ENCODE measurements at regions not wholly inside any gene's neighbourhood (a gene's known extent, or its start where the extent isn't known, plus 50 kb on each side); places are given as distances from the start of the nearest gene placed in this dataset.
"Not testable (repeated sequence)": the region's sequence is repeated elsewhere in the genome, so short reads cannot be mapped to it uniquely, and the experiment has no call there.

DNA sequence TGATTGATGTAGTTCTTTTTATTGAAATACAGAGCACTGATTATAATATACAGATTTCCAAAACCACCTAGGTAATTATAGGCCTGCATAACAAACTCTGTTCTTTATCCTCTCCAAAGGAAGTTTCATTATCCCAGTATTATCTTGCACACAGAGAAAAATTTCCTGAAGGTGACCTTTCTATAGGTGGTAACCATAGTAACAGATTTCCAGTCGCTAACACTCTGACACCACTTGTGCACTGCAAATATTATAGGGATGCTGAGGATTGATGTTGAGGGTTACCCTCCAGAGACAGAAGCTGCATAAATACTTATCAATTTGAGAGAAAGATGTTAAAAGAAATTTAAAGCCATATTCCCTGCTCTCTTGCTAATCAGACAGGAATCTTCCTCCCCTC lies 274.5 kb upstream of the NRSN1 start:
- Histone ChIP-seq H3K4me3 (no peak overlapping the region), H3K9me3 (ENCODE audit: control insufficient read depth in 4 of 4, insufficient read depth in 3 of 4, low read length in 3 of 4) (peaks cover 0 to 3% (median 0%) of the 10 kb centered on the region in 4 donors), H3K27ac (ENCODE audit: low read depth in 1 of 2, low read length in 1 of 2) (no peak overlapping the region), H3K27me3 (ENCODE audit: control insufficient read depth in 3 of 3, insufficient read depth in 3 of 3, low read length in 2 of 3) (no peaks in the 10 kb centered on the region), H3K4me1 (ENCODE audit: control insufficient read depth in 5 of 5, insufficient read depth in 5 of 5, low read length in 5 of 5) (no peaks in the 10 kb centered on the region), H3K36me3 (ENCODE audit: control insufficient read depth in 4 of 4, insufficient read depth in 4 of 4, low read length in 4 of 4) (no peaks in the 10 kb centered on the region), H3K9ac (ENCODE audit: insufficient read depth in 1 of 2, low read length in 2 of 2) (no peak overlapping the region)
- ATAC-seq (ENCODE audit: insufficient read depth, low FRiP score) (no peak), DNase-seq (no peak)
- no peak for TF ChIP-seq CTCF (IDR thresholded peaks at IDR 0.05; ENCODE audit: control extremely low read depth, extremely low read depth)
- 52 to 61% methylated on average over 1 of the region's 1 CpG for WGBS, 2 donors

DNA sequence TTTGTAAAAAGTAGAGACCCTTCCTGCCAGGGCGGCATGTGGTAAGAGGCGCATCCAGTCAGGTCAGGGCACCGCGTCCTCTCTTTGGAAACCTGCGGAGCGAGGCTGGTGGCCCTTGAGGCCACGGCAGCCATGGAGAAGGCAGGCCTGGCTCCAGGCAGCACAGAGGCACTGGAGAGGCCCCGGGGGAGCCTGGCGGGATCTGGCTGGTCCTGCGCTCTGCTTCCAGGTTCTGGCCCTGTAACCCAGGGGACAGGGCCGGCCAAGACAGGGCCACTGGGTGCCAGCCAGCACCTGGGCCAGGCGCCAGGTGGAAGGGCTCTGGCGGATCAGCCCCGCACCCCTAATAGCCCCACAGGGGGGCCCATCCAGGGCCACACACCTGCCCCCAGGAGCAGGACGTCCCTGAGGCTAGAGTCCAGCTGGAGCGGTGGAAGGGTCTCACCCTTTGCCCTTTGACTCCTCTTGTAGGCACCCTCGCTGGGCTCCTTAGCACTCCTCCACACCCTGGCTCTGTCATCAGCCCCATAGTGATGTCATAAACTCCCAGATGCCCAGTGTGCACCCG lies 272.4 kb upstream of the NRSN1 start:
- DNase-seq; H3K9ac ChIP-seq (ENCODE audit: insufficient read depth in 1 of 2, low read length in 2 of 2); H3K9me3 ChIP-seq (ENCODE audit: control insufficient read depth in 4 of 4, insufficient read depth in 3 of 4, low read length in 3 of 4); H3K27me3 ChIP-seq (ENCODE audit: control insufficient read depth in 3 of 3, insufficient read depth in 3 of 3, low read length in 2 of 3); H3K36me3 ChIP-seq (ENCODE audit: control insufficient read depth in 4 of 4, insufficient read depth in 4 of 4, low read length in 4 of 4); ATAC-seq (ENCODE audit: insufficient read depth, low FRiP score); H3K27ac ChIP-seq (ENCODE audit: low read depth in 1 of 2, low read length in 1 of 2); H3K4me1 ChIP-seq (ENCODE audit: control insufficient read depth in 5 of 5, insufficient read depth in 5 of 5, low read length in 5 of 5); H3K4me3 ChIP-seq: not testable (repeated sequence)
- 96 to 99% methylated on average over 15 to 17 of the region's 18 CpGs for WGBS, 2 donors

- H3K36me3 ChIP-seq (ENCODE audit: control insufficient read depth in 4 of 4, insufficient read depth in 4 of 4, low read length in 4 of 4); ATAC-seq (ENCODE audit: insufficient read depth, low FRiP score); H3K9me3 ChIP-seq (ENCODE audit: control insufficient read depth in 4 of 4, insufficient read depth in 3 of 4, low read length in 3 of 4); H3K4me3 ChIP-seq; DNase-seq; H3K9ac ChIP-seq (ENCODE audit: insufficient read depth in 1 of 2, low read length in 2 of 2); H3K27ac ChIP-seq (ENCODE audit: low read depth in 1 of 2, low read length in 1 of 2); H3K27me3 ChIP-seq (ENCODE audit: control insufficient read depth in 3 of 3, insufficient read depth in 3 of 3, low read length in 2 of 3); H3K4me1 ChIP-seq (ENCODE audit: control insufficient read depth in 5 of 5, insufficient read depth in 5 of 5, low read length in 5 of 5): not testable (repeated sequence)
- 96 to 97% methylated on average over 21 to 22 of the region's 22 CpGs for WGBS, 2 donors
Observed at GRCh38 chr6:23854154-23854553, 271.9 kb upstream of the NRSN1 start.

GRCh38 chr6:23855497-23856116 lies 270.4 kb upstream of the NRSN1 start:
- TF ChIP-seq CTCF (IDR thresholded peaks at IDR 0.05; ENCODE audit: control extremely low read depth, extremely low read depth) = no peak
- DNase-seq (no peak), ATAC-seq (ENCODE audit: insufficient read depth, low FRiP score) (no peak)
- WGBS, 2 donors = 92% methylated on average over 19 to 23 of the region's 23 CpGs
- Histone ChIP-seq H3K4me1 (ENCODE audit: control insufficient read depth in 5 of 5, insufficient read depth in 5 of 5, low read length in 5 of 5) (no peaks in the 10 kb centered on the region), H3K4me3 (no peak overlapping the region), H3K27me3 (ENCODE audit: control insufficient read depth in 3 of 3, insufficient read depth in 3 of 3, low read length in 2 of 3) (no peaks in the 10 kb centered on the region), H3K9me3 (ENCODE audit: control insufficient read depth in 4 of 4, insufficient read depth in 3 of 4, low read length in 3 of 4) (peaks cover 0 to 3% (median 0%) of the 10 kb centered on the region in 4 donors), H3K36me3 (ENCODE audit: control insufficient read depth in 4 of 4, insufficient read depth in 4 of 4, low read length in 4 of 4) (no peaks in the 10 kb centered on the region), H3K27ac (ENCODE audit: low read depth in 1 of 2, low read length in 1 of 2) (no peak overlapping the region), H3K9ac (ENCODE audit: insufficient read depth in 1 of 2, low read length in 2 of 2) (no peak overlapping the region)

Data from lung (tissue), 11 donors.